Hepatocyte (in vitro differentiated cells): ENCODE measurements at regions not wholly inside any gene's neighbourhood (a gene's known extent, or its start where the extent isn't known, plus 50 kb on each side); places are given as distances from the start of the nearest gene placed in this dataset.

ENCODE experiments used
- EZH2 ChIP-seq: fragments of 200-600 bp; sonication (generic); IDR thresholded peaks from 2 replicates; pipeline ENCODE4 v1.6.1; 2016; ENCODE audit warnings: antibody characterized with exemption, mild to moderate bottlenecking, borderline replicate concordance
- TF ChIP-seq, protein P1 (sequence below): fragments of 200-600 bp; sonication (generic); IDR thresholded peaks from 2 replicates; pipeline ENCODE4 v1.5.1; 2016; ENCODE audit warnings: antibody characterized with exemption, mild to moderate bottlenecking; ENCODE audit not compliant: poor library complexity

DNA sequence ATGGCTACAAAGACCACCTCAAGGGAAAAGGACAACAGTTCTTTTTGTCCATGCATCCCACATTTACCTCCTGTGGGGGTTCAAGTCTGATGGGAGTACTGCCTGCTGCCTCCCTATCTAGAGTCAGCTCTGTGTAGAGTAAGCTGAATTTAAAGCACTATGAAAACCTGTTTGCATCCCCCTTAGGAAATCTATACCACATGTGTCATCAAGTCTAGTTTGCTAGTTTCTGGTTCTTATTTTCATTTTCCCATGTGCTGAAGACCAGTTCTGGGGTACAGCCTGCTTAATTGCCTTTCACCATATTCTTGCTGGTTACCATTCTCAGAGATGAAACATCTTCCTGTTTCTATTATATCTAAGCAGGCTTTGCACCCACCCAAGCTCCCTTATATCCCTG lies 470.3 kb downstream of the MBD2 start:
- TF ChIP-seq, protein P1, sequence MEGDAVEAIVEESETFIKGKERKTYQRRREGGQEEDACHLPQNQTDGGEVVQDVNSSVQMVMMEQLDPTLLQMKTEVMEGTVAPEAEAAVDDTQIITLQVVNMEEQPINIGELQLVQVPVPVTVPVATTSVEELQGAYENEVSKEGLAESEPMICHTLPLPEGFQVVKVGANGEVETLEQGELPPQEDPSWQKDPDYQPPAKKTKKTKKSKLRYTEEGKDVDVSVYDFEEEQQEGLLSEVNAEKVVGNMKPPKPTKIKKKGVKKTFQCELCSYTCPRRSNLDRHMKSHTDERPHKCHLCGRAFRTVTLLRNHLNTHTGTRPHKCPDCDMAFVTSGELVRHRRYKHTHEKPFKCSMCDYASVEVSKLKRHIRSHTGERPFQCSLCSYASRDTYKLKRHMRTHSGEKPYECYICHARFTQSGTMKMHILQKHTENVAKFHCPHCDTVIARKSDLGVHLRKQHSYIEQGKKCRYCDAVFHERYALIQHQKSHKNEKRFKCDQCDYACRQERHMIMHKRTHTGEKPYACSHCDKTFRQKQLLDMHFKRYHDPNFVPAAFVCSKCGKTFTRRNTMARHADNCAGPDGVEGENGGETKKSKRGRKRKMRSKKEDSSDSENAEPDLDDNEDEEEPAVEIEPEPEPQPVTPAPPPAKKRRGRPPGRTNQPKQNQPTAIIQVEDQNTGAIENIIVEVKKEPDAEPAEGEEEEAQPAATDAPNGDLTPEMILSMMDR: no peak
- TF ChIP-seq EZH2: no peak
